ENCODE measurements at regions not wholly inside any gene's neighbourhood (a gene's known extent, or its start where the extent isn't known, plus 50 kb on each side); places are given as distances from the start of the nearest gene placed in this dataset.

GRCh38 chr13:48838193-48838973 lies 137.3 kb upstream of the FNDC3A start:
- H3K27ac Mint-ChIP-seq, result no peak overlapping the region
- H3K36me3 Mint-ChIP-seq, result no peaks in the 10 kb centered on the region
- H3K27me3 Mint-ChIP-seq, result no peaks in the 10 kb centered on the region
- H3K4me1 Mint-ChIP-seq (ENCODE audit: unreplicated experiment), result no peaks in the 10 kb centered on the region
- no peak for DNase-seq (ENCODE audit: extremely low spot score, unreplicated experiment)
- peaks cover 4% of the 10 kb centered on the region for H3K9me3 Mint-ChIP-seq
- no peak for TF ChIP-seq CTCF (conservative IDR thresholded peaks at IDR 0.05)
- H3K4me3 Mint-ChIP-seq, result no peak overlapping the region

GRCh38 chr13:48839171-48839570 lies 136.5 kb upstream of the FNDC3A start:
- Mint-ChIP-seq H3K36me3 (no peaks in the 10 kb centered on the region), H3K27ac (no peak overlapping the region), H3K4me3 (no peak overlapping the region), H3K4me1 (ENCODE audit: unreplicated experiment) (no peaks in the 10 kb centered on the region), H3K9me3 (peaks cover 4% of the 10 kb centered on the region), H3K27me3 (no peaks in the 10 kb centered on the region)
- no peak for TF ChIP-seq CTCF (conservative IDR thresholded peaks at IDR 0.05)
- no peak for DNase-seq (ENCODE audit: extremely low spot score, unreplicated experiment)

- Mint-ChIP-seq H3K4me3 (no peak overlapping the region), H3K4me1 (ENCODE audit: unreplicated experiment) (no peaks in the 10 kb centered on the region), H3K9me3 (peaks cover 4% of the 10 kb centered on the region), H3K36me3 (no peaks in the 10 kb centered on the region), H3K27ac (no peak overlapping the region), H3K27me3 (no peaks in the 10 kb centered on the region)
- DNase-seq (ENCODE audit: extremely low spot score, unreplicated experiment), result no peak
- no peak for TF ChIP-seq CTCF (conservative IDR thresholded peaks at IDR 0.05)
Observed at GRCh38 chr13:48840366-48840765, 135.3 kb upstream of the FNDC3A start.

GRCh38 chr13:48842316-48842715 lies 133.4 kb upstream of the FNDC3A start:
- H3K9me3 Mint-ChIP-seq, result no peaks in the 10 kb centered on the region
- no peaks in the 10 kb centered on the region for H3K36me3 Mint-ChIP-seq
- no peaks in the 10 kb centered on the region for H3K4me1 Mint-ChIP-seq (ENCODE audit: unreplicated experiment)
- no peak for DNase-seq (ENCODE audit: extremely low spot score, unreplicated experiment)
- no peak overlapping the region for H3K4me3 Mint-ChIP-seq
- no peak overlapping the region for H3K27ac Mint-ChIP-seq
- no peaks in the 10 kb centered on the region for H3K27me3 Mint-ChIP-seq
- TF ChIP-seq CTCF (conservative IDR thresholded peaks at IDR 0.05), result no peak

GRCh38 chr13:48843630-48844380 lies 131.9 kb upstream of the FNDC3A start:
- no peak for DNase-seq (ENCODE audit: extremely low spot score, unreplicated experiment)
- TF ChIP-seq CTCF (conservative IDR thresholded peaks at IDR 0.05), result no peak
- no peak overlapping the region for H3K4me3 Mint-ChIP-seq
- no peaks in the 10 kb centered on the region for H3K36me3 Mint-ChIP-seq
- no peak overlapping the region for H3K27ac Mint-ChIP-seq
- no peaks in the 10 kb centered on the region for H3K27me3 Mint-ChIP-seq
- H3K4me1 Mint-ChIP-seq (ENCODE audit: unreplicated experiment), result no peaks in the 10 kb centered on the region
- no peaks in the 10 kb centered on the region for H3K9me3 Mint-ChIP-seq
